ENCODE measurements at regions not wholly inside any gene's neighbourhood (a gene's known extent, or its start where the extent isn't known, plus 50 kb on each side); places are given as distances from the start of the nearest gene placed in this dataset.

DNA sequence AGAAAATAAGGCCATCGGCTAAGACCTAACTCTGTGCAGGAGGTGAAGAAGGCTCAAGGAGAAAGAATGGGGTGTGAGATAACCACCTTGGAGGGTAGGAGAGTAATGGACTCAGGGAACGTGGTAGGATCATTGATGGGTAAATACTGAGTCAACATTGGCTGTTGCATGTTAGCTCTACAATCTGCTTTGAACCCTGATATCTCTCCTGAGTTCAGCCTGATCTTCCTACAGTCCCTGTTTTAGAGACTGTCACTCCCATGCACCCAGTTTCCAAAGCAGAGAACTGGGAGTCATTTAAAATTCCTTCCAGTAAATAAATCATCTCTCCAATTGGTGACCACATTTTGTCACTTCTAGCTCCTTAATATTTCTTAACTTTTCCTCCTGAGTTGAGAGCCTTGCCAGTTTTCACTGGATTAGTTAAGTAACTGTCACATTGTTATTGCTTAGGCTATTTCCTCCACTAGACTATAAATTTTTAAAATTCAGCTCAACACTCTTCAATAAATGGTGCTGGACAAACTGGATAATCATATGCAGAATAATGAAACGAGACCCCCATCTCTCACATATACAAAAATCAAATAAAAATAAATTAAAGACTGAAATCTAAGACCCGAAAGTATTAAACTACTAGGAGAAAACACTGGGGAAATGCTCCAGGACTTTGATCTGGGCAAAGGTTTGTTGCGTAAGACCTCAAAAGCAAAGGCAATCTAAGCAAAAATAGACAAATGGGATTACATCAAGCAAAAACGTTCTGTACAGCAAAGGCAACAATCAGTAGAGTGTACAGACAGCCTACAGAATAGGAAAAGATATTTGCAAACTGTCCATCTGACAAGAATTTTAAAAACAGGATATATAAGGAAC is 138.9 kb upstream of the TMEM170B start:
- no peak for ATAC-seq (ENCODE audit: low FRiP score)
- TF ChIP-seq, protein P1, sequence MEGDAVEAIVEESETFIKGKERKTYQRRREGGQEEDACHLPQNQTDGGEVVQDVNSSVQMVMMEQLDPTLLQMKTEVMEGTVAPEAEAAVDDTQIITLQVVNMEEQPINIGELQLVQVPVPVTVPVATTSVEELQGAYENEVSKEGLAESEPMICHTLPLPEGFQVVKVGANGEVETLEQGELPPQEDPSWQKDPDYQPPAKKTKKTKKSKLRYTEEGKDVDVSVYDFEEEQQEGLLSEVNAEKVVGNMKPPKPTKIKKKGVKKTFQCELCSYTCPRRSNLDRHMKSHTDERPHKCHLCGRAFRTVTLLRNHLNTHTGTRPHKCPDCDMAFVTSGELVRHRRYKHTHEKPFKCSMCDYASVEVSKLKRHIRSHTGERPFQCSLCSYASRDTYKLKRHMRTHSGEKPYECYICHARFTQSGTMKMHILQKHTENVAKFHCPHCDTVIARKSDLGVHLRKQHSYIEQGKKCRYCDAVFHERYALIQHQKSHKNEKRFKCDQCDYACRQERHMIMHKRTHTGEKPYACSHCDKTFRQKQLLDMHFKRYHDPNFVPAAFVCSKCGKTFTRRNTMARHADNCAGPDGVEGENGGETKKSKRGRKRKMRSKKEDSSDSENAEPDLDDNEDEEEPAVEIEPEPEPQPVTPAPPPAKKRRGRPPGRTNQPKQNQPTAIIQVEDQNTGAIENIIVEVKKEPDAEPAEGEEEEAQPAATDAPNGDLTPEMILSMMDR (IDR thresholded peaks at IDR 0.05) = no peak
- no peak for DNase-seq (ENCODE audit: low spot score)

DNA sequence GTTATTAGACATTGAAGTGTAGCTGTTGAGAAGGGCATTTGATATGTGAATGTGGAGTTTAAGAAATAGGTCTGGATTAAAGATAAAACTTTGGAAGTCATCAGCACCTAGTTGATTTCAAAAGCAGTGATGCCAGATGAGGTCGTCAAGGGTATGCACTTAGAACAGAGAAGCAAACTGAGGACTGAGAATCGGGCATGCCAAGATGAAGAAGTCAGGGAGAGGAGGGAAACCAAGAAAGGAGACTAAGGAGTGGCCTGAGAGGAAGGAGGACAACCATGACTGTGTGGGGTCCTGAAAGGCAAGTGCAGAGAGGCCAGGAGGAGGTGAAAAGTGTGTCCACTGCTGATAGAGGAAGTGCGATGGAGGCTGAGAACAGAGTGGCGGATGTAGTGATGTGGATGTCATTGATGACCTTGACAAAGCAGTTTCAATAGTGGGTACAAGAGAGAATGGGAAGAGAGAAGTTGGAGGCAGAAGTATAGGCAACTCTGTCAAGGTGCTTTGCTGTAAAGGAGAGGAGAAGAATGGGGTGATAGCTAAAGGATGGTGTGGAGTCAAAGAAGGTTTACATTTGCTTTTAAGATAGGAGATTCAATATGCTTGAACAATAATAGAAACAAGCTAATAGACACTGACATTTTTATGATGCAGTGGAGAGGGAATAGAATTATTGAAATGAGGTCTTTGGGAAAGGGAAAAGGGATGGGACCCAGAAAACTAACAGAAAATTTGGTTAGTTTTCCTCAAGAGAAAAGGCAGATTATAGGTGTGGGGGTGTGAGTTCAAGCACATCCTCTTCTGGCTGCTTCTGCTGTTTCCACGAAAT is 139.7 kb upstream of the TMEM170B start:
- no peak for ATAC-seq (ENCODE audit: low FRiP score)
- TF ChIP-seq, protein P1 (IDR thresholded peaks at IDR 0.05) = no peak
- DNase-seq (ENCODE audit: low spot score) = no peak

DNA sequence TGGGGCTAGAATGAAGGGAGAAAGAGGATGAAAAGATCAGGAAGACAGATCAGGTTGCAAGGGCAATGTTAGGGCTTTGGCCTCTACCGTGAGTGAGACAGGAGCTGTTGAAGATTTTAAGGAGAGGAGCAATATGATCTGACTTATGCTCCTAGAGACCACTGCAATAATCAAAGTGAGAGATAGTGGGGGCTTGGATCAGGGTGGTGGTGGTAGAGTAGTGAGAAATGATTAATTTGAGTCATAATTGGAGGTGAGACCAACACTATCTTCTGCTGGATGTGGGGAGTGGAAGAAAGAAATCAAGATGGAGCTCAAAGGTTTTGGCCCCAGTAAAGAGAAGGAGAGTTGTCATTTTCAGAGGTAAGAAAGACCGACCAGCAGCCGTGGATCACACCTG is 140.7 kb upstream of the TMEM170B start:
- no peak for DNase-seq (ENCODE audit: low spot score)
- TF ChIP-seq, protein P1 (IDR thresholded peaks at IDR 0.05) = no peak
- ATAC-seq (ENCODE audit: low FRiP score) = no peak

DNA sequence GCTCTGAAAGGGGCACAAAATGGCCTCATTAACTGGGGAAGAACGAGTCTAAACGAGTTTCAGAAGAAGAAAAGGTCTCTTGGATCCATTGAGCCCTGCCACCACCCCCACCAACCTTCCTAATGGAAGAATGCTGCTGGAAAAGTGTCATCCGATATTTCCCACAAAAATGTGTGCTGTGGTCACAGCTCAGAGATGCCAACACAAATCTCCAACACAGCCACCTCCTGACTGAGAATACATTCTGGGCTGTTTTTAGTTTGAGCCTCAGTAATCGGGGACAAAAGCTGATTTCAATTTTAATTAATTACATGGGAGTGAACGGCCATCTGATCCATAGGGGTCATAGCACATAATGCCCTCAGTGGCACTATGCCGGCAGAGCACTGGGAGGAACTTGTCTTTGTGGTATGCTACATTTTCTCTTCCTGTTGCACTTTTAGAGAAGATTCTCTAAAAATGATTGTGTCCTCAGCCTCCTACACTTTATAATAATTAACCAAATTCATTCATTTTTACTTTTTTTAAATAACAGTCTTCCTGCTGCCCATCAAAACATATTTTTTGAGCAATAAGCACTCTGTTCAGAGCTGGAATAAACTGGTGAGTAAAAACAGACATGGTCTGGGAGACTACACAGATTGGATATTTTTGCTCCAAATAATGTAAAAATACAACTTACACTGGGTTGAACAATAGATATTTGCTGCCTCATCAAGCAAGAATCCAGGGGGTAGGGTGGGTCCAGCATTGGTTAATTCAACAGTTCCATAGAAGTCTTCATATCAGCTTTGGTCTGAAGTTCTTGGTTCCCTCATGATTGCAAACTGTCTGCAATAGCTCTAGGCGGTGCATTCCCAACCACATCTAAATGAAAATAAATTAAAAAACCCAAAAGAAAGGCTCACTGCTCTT is 143.6 kb upstream of the TMEM170B start:
- ATAC-seq (ENCODE audit: low FRiP score) = no peak
- TF ChIP-seq, protein P1 (IDR thresholded peaks at IDR 0.05) = no peak
- no peak for DNase-seq (ENCODE audit: low spot score)

DNA sequence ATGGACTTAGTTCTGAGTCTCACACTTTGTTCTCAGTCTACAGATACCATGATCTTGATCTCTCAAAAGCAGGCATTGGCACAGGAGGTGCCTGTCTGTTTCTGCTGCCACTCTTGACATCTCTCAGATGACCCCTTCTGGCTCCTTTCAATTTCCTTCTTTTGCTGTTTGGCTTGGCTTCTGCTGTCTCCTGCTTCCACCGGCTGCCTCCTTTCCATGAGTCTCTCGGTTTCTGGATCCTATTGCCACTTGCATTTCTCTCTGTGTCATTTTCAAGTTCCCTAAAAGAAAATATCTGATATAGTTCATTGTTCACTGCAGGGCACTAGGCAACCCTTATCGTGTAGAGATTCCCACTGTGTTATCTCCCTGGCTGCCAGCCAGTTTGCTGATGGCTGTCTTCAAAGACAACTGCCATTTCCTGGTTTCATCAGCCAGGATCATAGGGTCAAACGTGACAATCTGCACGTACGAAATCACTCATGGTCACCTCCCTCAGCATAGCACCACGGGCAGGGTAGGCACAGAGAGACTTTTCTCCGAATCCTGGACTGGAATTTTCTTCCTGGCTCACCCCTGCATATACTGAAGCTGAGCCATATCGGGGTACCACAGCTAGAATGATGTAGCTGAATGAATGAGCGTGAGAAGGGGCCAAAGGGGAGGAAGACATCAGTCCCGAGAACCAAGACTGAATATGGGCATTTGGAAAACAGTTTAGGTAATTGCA is 144.6 kb upstream of the TMEM170B start:
- ATAC-seq (ENCODE audit: low FRiP score) (no peak), DNase-seq (ENCODE audit: low spot score) (no peak)
- TF ChIP-seq, protein P1 (IDR thresholded peaks at IDR 0.05) = no peak

Measured in omental fat pad (tissue), 3 donors.